HG02623 (cell line): ENCODE measurements at regions not wholly inside any gene's neighbourhood (a gene's known extent, or its start where the extent isn't known, plus 50 kb on each side); places are given as distances from the start of the nearest gene placed in this dataset.
"Not testable (repeated sequence)": the region's sequence is repeated elsewhere in the genome, so short reads cannot be mapped to it uniquely, and the experiment has no call there.

Experiments
- ATAC-seq: cut with Tn5 transposase; IDR thresholded peaks from one replicate; pipeline ENCODE4 v1.9.1; 2021; ENCODE audit warnings: moderate library complexity; ENCODE audit not compliant: unreplicated experiment

GRCh38 chr1:143643148-143643885 lies 328.5 kb downstream of the FAM72C start:
- no peak for ATAC-seq

GRCh38 chr1:143625886-143626285 lies 345.9 kb downstream of the FAM72C start:
- no peak for ATAC-seq

- ATAC-seq: no peak
These were observed 351.9 kb downstream of the FAM72C start for GRCh38 chr1:143619851-143620250.

GRCh38 chr1:143611159-143611558 lies 360.6 kb downstream of the FAM72C start:
- ATAC-seq: no peak

- no peak for ATAC-seq
These were observed 361.6 kb downstream of the FAM72C start for GRCh38 chr1:143610196-143610595.

GRCh38 chr1:143604887-143605286 lies 366.9 kb downstream of the FAM72C start:
- ATAC-seq: no peak

- no peak for ATAC-seq
These were observed 387.3 kb downstream of the FAM72C start for GRCh38 chr1:143584508-143584907.

GRCh38 chr1:143574891-143575520 lies 396.8 kb downstream of the FAM72C start:
- no peak for ATAC-seq

- ATAC-seq: not testable (repeated sequence)
These were observed 399.1 kb downstream of the FAM72C start for GRCh38 chr1:143572661-143573060.

- not testable (repeated sequence) for ATAC-seq
These were observed 408.0 kb downstream of the FAM72C start for GRCh38 chr1:143563761-143564160.

- no peak for ATAC-seq
These were observed 418.2 kb downstream of the FAM72C start for GRCh38 chr1:143553627-143554026.

- not testable (repeated sequence) for ATAC-seq
These were observed 467.1 kb downstream of the FAM72C start for GRCh38 chr1:143504703-143505102.

GRCh38 chr1:143504080-143504479 lies 467.7 kb downstream of the FAM72C start:
- not testable (repeated sequence) for ATAC-seq

GRCh38 chr1:143503048-143503447 lies 468.7 kb downstream of the FAM72C start:
- not testable (repeated sequence) for ATAC-seq

- not testable (repeated sequence) for ATAC-seq
These were observed 469.7 kb downstream of the FAM72C start for GRCh38 chr1:143502038-143502437.

GRCh38 chr1:143498059-143498749 lies 473.6 kb downstream of the FAM72C start:
- not testable (repeated sequence) for ATAC-seq

- no peak for ATAC-seq
These were observed 474.4 kb downstream of the FAM72C start for GRCh38 chr1:143497374-143497747.

- not testable (repeated sequence) for ATAC-seq
These were observed 475.0 kb downstream of the FAM72C start for GRCh38 chr1:143496526-143497373.
